Endothelial cell of umbilical vein (primary cell): ENCODE measurements at regions not wholly inside any gene's neighbourhood (a gene's known extent, or its start where the extent isn't known, plus 50 kb on each side); places are given as distances from the start of the nearest gene placed in this dataset.

Experiments used
- BruUV-seq: library from RNA; stranded (reverse); fragments of 400-500 nt; replicated peaks from 2 replicates; lab custom pipeline; 2021; lab: Mats Ljungman, UMichigan
- CTCF ChIA-PET: fragments of 300-600, 350-600 bp; sonication (Branson Sonifier 250); formaldehyde crosslinking; loops from one replicate; lab custom pipeline; 2021; ENCODE audit warnings: antibody characterized with exemption, inconsistent platforms; lab: Charles Lee
- POLR2A ChIA-PET: fragments of 300-600, 350-600 bp; sonication (Branson Sonifier 250); formaldehyde crosslinking; loops from one replicate; lab custom pipeline; 2021; ENCODE audit warnings: antibody characterized with exemption, inconsistent platforms; lab: Charles Lee
- DNase-seq: peaks from one replicate; pipeline ENCODE4 v3.0.0-alpha.2; 2011; ENCODE audit warnings: low read depth, low spot score
- FAIRE-seq: peaks from 2 replicates; lab custom pipeline; 2011; peaks lifted over from hg19 to GRCh38; lab: Jason Lieb, UNC
- H2AFZ ChIP-seq: 2 replicates; pipeline ENCODE4 v1.6.0; 2012; ENCODE audit warnings: low read depth, low read length, control low read depth, inconsistent platforms
- H3K27ac ChIP-seq: 2 replicates; pipeline ENCODE4 v1.5.1; 2011; ENCODE audit warnings: low read depth, mild to moderate bottlenecking, control low read depth, low read length, moderate library complexity; ENCODE audit not compliant: insufficient read depth
- H3K27me3 ChIP-seq, 2 experiments: 2 replicates each; pipeline versions ENCODE4 v1.6.0 to v1.6.1; 2011; ENCODE audit warnings: low read length in 2 of 2, mixed read lengths in 1 of 2; ENCODE audit not compliant: control insufficient read depth in 2 of 2, insufficient read depth in 2 of 2
- H3K36me3 ChIP-seq, 2 experiments: 2 replicates in 1 of 2; 3 replicates in 1 of 2; pipeline ENCODE4 v1.5.1; 2011; ENCODE audit warnings: low read length in 2 of 2, mild to moderate bottlenecking in 1 of 2, moderate library complexity in 1 of 2; ENCODE audit not compliant: control insufficient read depth in 2 of 2, insufficient read depth in 2 of 2; ENCODE audit errors: extremely low read depth in 1 of 2
- H3K4me1 ChIP-seq: 3 replicates; pipeline ENCODE4 v1.5.1; 2011; ENCODE audit warnings: mild to moderate bottlenecking, low read length; ENCODE audit not compliant: control insufficient read depth, insufficient read depth; ENCODE audit errors: extremely low read depth
- H3K4me2 ChIP-seq: 2 replicates; pipeline ENCODE4 v1.6.1; 2011; ENCODE audit warnings: low read length, control low read depth, mixed read lengths; ENCODE audit not compliant: insufficient read depth
- H3K4me3 ChIP-seq, 3 experiments: fragments of 200-600 bp in 1 of 3; sonication (generic), shearing (Covaris generic) in 1 of 3; replicated peaks in 1 of 3; 2 replicates each; pipeline ENCODE4 v1.5.1; 2011 to 2016; ENCODE audit warnings: control low read depth in 3 of 3, low read length in 3 of 3, mild to moderate bottlenecking in 2 of 3, inconsistent platforms in 1 of 3, low read depth in 1 of 3, moderate library complexity in 1 of 3; ENCODE audit not compliant: insufficient read depth in 1 of 3
- H3K79me2 ChIP-seq: 2 replicates; pipeline ENCODE4 v1.6.0; 2012; ENCODE audit warnings: low read length, inconsistent platforms; ENCODE audit not compliant: control insufficient read depth, insufficient read depth
- H3K9ac ChIP-seq: replicated peaks from 2 replicates; pipeline ENCODE3; 2011; ENCODE audit warnings: low read length, control low read depth; ENCODE audit not compliant: insufficient read depth; ENCODE audit errors: extremely low read depth
- H3K9me1 ChIP-seq: replicated peaks from 3 replicates; pipeline ENCODE4 v1.6.0; 2011; ENCODE audit warnings: mild to moderate bottlenecking, low read length; ENCODE audit not compliant: control insufficient read depth, insufficient read depth; ENCODE audit errors: extremely low read depth
- H3K9me3 ChIP-seq: replicated peaks from 2 replicates; pipeline ENCODE4 v1.5.1; 2012; ENCODE audit warnings: low read length, inconsistent platforms; ENCODE audit not compliant: control insufficient read depth, insufficient read depth
- H4K20me1 ChIP-seq: replicated peaks from 2 replicates; pipeline ENCODE3; 2011; ENCODE audit warnings: mild to moderate bottlenecking, low read length; ENCODE audit not compliant: control insufficient read depth, insufficient read depth; ENCODE audit errors: extremely low read depth
- EZH2 ChIP-seq: IDR thresholded peaks from 2 replicates; pipeline ENCODE4 v1.6.1; 2012; ENCODE audit warnings: borderline replicate concordance, low read depth, mild to moderate bottlenecking, moderate library complexity, low read length, inconsistent platforms; ENCODE audit not compliant: severe bottlenecking
- FOS ChIP-seq: IDR thresholded peaks from 2 replicates; pipeline ENCODE4 v1.6.1; 2011; ENCODE audit warnings: mild to moderate bottlenecking, low read length, moderate library complexity, borderline replicate concordance; ENCODE audit not compliant: insufficient read depth
- MYC ChIP-seq: IDR thresholded peaks from one replicate; pipeline ENCODE4 v1.6.1; 2011; ENCODE audit warnings: mild to moderate bottlenecking, low read depth, low read length
- POLR2A ChIP-seq: IDR thresholded peaks from 2 replicates; pipeline ENCODE4 v1.6.1; 2012; ENCODE audit warnings: low read depth, mild to moderate bottlenecking, control low read depth, low read length
- dilution Hi-C: fragments of 300-500 bp; cut with MboI; formaldehyde crosslinking; loops from one replicate; pipeline ENCODE4 v1.15.0; 2019; ENCODE audit warnings: low sequenced_read_pairs; ENCODE audit not compliant: extremely low pct_ligation_motif_present
- intact Hi-C: fragments of 100-400 bp; cut with micrococcal nuclease; formaldehyde crosslinking; loops from one replicate; pipeline ENCODE4 v1.10.0; 2022
- TF ChIP-seq, protein P1 (sequence below), 2 donors: IDR thresholded peaks; 1 replicate in 1 of 2; 2 replicates in 1 of 2; pipeline ENCODE4 v1.5.1; 2011; ENCODE audit warnings: low read length in 2 of 2, mild to moderate bottlenecking in 2 of 2, moderate library complexity in 2 of 2, control low read depth in 1 of 2, inconsistent platforms in 1 of 2, low read depth in 1 of 2; ENCODE audit not compliant: insufficient read depth in 1 of 2; ENCODE audit errors: extremely low read depth in 1 of 2
- TF ChIP-seq, protein P2 (sequence below): IDR thresholded peaks from 2 replicates; pipeline ENCODE4 v1.6.1; 2011; ENCODE audit not compliant: insufficient read depth, insufficient read length

DNA sequence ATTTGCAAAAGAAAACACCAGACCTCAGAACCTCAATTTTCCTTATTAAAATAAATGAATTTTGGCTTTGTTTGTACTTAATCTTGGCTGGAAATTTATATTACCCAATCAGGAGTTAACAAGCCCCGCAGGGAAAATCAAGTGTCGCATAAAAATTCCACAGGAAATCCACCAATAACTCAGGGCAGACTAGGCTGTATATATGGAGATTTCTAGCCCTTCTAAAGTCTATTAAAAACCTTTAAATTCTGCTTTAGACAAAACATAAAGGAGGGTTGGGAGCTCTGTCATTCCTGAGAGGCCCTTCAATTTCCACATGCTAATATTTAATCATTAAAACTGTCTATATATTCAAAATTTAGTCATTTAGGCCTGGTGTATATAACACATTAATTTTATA, 434.7 kb downstream of the CDH11 start:
- ChIA-PET POLR2A (no interaction called here), CTCF (no interaction called here)
- FAIRE-seq = no peak
- no peaks in the 10 kb centered on the region for H3K79me2 ChIP-seq
- H3K4me2 ChIP-seq = no peak overlapping the region
- H3K4me3 ChIP-seq = no peak overlapping the region
- no peaks in the 10 kb centered on the region for H3K9me1 ChIP-seq
- dilution Hi-C loops (no loop called here), intact Hi-C loops (no loop called here)
- H3K9me3 ChIP-seq = no peaks in the 10 kb centered on the region
- H3K36me3 ChIP-seq = no peaks in the 10 kb centered on the region
- H4K20me1 ChIP-seq = no peaks in the 10 kb centered on the region
- BruUV-seq = no TSS peak
- H3K27me3 ChIP-seq = no peaks in the 10 kb centered on the region
- no peaks in the 10 kb centered on the region for H3K4me1 ChIP-seq
- H3K9ac ChIP-seq = no peak overlapping the region
- TF ChIP-seq POLR2A (no peak), MYC (no peak), FOS (no peak), EZH2 (no peak)
- TF ChIP-seq, protein P1, sequence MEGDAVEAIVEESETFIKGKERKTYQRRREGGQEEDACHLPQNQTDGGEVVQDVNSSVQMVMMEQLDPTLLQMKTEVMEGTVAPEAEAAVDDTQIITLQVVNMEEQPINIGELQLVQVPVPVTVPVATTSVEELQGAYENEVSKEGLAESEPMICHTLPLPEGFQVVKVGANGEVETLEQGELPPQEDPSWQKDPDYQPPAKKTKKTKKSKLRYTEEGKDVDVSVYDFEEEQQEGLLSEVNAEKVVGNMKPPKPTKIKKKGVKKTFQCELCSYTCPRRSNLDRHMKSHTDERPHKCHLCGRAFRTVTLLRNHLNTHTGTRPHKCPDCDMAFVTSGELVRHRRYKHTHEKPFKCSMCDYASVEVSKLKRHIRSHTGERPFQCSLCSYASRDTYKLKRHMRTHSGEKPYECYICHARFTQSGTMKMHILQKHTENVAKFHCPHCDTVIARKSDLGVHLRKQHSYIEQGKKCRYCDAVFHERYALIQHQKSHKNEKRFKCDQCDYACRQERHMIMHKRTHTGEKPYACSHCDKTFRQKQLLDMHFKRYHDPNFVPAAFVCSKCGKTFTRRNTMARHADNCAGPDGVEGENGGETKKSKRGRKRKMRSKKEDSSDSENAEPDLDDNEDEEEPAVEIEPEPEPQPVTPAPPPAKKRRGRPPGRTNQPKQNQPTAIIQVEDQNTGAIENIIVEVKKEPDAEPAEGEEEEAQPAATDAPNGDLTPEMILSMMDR (IDR thresholded peaks at IDR 0.05; ENCODE audit: extremely low read depth in 1 of 2, insufficient read depth in 1 of 2, low read depth in 1 of 2, low read length in 2 of 2) = no peak
- TF ChIP-seq, protein P2, sequence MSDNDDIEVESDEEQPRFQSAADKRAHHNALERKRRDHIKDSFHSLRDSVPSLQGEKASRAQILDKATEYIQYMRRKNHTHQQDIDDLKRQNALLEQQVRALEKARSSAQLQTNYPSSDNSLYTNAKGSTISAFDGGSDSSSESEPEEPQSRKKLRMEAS = no peak
- H3K27ac ChIP-seq = no peak overlapping the region
- no peak overlapping the region for H2AFZ ChIP-seq
- DNase-seq = no peak
